HUDEP-2 (cell line): ENCODE measurements at regions not wholly inside any gene's neighbourhood (a gene's known extent, or its start where the extent isn't known, plus 50 kb on each side); places are given as distances from the start of the nearest gene placed in this dataset.
"Not testable (repeated sequence)": the region's sequence is repeated elsewhere in the genome, so short reads cannot be mapped to it uniquely, and the experiment has no call there.

Experiments
- DNase-seq, 76 experiments: peaks; one replicate each; lab custom pipeline; 2025; ENCODE audit not compliant: unreplicated experiment in 76 of 76; lab: John Stamatoyannopoulos, UW

GRCh38 chr16:64380751-64381150, 741.1 kb downstream of the CDH11 start:
- no peak for DNase-seq

GRCh38 chr16:64375391-64375980, 746.4 kb downstream of the CDH11 start:
- no peak for DNase-seq

- no peak for DNase-seq
Measured at GRCh38 chr16:64370112-64370511, 751.8 kb downstream of the CDH11 start.

- no peak for DNase-seq
Measured at GRCh38 chr16:64365448-64365931, 756.4 kb downstream of the CDH11 start.

GRCh38 chr16:64364894-64365293, 757.0 kb downstream of the CDH11 start:
- DNase-seq = no peak

GRCh38 chr16:64364416-64364815, 757.4 kb downstream of the CDH11 start:
- DNase-seq = no peak

GRCh38 chr16:64364016-64364415, 757.8 kb downstream of the CDH11 start:
- DNase-seq = no peak

- DNase-seq = no peak
Measured at GRCh38 chr16:64363039-64363438, 758.8 kb downstream of the CDH11 start.

GRCh38 chr16:64362193-64362592, 759.7 kb downstream of the CDH11 start:
- no peak for DNase-seq

GRCh38 chr16:64361753-64362152, 760.1 kb downstream of the CDH11 start:
- no peak for DNase-seq

- no peak for DNase-seq
Measured at GRCh38 chr16:64358291-64358690, 763.6 kb downstream of the CDH11 start.

GRCh38 chr16:64356267-64356666, 765.6 kb downstream of the CDH11 start:
- no peak for DNase-seq

GRCh38 chr16:64352246-64352645, 769.6 kb downstream of the CDH11 start:
- DNase-seq = no peak

GRCh38 chr16:64351121-64351520, 770.7 kb downstream of the CDH11 start:
- no peak for DNase-seq

- DNase-seq = no peak
Measured at GRCh38 chr16:64346080-64346479, 775.8 kb downstream of the CDH11 start.

GRCh38 chr16:64345142-64345541, 776.7 kb downstream of the CDH11 start:
- DNase-seq = no peak

GRCh38 chr16:64343820-64344443, 777.9 kb downstream of the CDH11 start:
- not testable (repeated sequence) for DNase-seq

- no peak for DNase-seq
Measured at GRCh38 chr16:64343061-64343819, 778.6 kb downstream of the CDH11 start.

GRCh38 chr16:64341336-64341735, 780.5 kb downstream of the CDH11 start:
- DNase-seq = not testable (repeated sequence)

GRCh38 chr16:64339052-64339770, 782.7 kb downstream of the CDH11 start:
- no peak for DNase-seq

GRCh38 chr16:64321881-64322280, 800.0 kb downstream of the CDH11 start:
- no peak for DNase-seq
